ENCODE measurements at regions not wholly inside any gene's neighbourhood (a gene's known extent, or its start where the extent isn't known, plus 50 kb on each side); places are given as distances from the start of the nearest gene placed in this dataset.
A peak's percentile ranks its signal among the peaks of the same experiment; 100 is the strongest.

DNA sequence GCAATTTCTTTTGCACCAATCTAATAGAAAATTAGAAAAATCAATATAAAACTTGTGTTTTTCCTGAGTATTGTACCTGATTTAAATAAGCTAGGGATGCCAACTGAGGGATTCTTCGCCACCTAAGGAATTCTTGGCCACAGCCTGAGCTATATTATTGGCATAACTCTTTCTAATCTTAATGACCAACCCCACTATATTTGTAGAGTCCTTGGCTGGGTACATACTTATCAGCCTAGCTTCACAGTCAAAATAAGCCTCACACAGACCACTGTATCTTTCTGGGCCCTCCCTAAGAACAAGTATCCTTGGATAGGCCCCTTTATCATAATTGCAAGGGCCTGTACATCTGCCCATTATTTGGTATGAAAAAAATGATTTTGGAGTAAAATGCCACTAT is 247.1 kb downstream of the DUSP6 start:
- ATAC-seq (no peak), DNase-seq (no peak)
- TF ChIP-seq CTCF (IDR thresholded peaks at IDR 0.05): no peak
- no peak for TF ChIP-seq POLR2A (IDR thresholded peaks at IDR 0.05)
- Histone ChIP-seq H3K4me3 (no peak overlapping the region), H3K9me3 (no peaks in the 10 kb centered on the region), H3K27ac (no peak overlapping the region), H3K27me3 (no peaks in the 10 kb centered on the region), H3K36me3 (replicated peaks in 1 of 2; ENCODE audit: insufficient read depth in 1 of 2, low read depth in 2 of 2) (no peaks in the 10 kb centered on the region), H3K4me1 (peaks cover 7% of the 10 kb centered on the region)
- 93 to 100% methylated on average over 1 of the region's 1 CpG for WGBS, 2 donors
- intact Hi-C loops (cut with DNase I): no loop called here

- no peak overlapping the region for H3K4me3 ChIP-seq
- no peak for ATAC-seq
- no peaks in the 10 kb centered on the region for H3K36me3 ChIP-seq (replicated peaks in 1 of 2; ENCODE audit: insufficient read depth in 1 of 2, low read depth in 2 of 2)
- no peak overlapping the region for H3K27ac ChIP-seq
- no peaks in the 10 kb centered on the region for H3K9me3 ChIP-seq
- TF ChIP-seq POLR2A (IDR thresholded peaks at IDR 0.05): no peak
- no peak for TF ChIP-seq CTCF (IDR thresholded peaks at IDR 0.05)
- intact Hi-C loops (cut with DNase I): no loop called here
- 71 to 75% methylated on average over 5 of the region's 5 CpGs for WGBS, 2 donors
- peaks cover 7% of the 10 kb centered on the region for H3K4me1 ChIP-seq
- no peak for DNase-seq
- H3K27me3 ChIP-seq: no peaks in the 10 kb centered on the region
Observed at GRCh38 chr12:89103831-89104230, 248.5 kb downstream of the DUSP6 start.

DNA sequence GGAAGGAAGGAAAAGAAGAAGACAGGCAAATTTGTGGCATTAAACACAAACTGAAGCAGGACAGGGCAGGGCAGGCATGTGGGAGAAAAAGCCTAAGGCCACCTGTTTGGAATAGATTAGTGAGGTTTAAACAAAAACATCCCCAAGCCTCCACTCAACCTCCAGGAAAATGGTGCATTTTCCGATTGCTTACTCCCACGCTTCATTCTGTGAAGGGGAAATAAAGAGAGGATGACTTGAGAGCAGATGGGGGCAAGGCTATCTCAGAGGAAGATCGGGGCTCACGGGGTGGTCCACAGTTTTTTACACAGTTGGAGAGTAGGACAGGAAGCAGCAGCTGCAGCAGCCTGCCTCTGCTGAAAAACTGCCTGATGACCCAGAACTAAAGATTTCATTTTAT is 250.9 kb downstream of the DUSP6 start:
- 21 to 25% methylated on average over 4 of the region's 4 CpGs for WGBS, 2 donors
- ATAC-seq (no peak), DNase-seq (peak in 1 of 4 donors; percentile 24)
- H3K27ac ChIP-seq: no peak overlapping the region
- H3K36me3 ChIP-seq (replicated peaks in 1 of 2; ENCODE audit: insufficient read depth in 1 of 2, low read depth in 2 of 2): no peaks in the 10 kb centered on the region
- no peaks in the 10 kb centered on the region for H3K27me3 ChIP-seq
- H3K4me1 ChIP-seq: peaks cover 7% of the 10 kb centered on the region
- H3K4me3 ChIP-seq: no peak overlapping the region
- TF ChIP-seq POLR2A (IDR thresholded peaks at IDR 0.05) (no peak), CTCF (IDR thresholded peaks at IDR 0.05) (no peak)
- H3K9me3 ChIP-seq: no peaks in the 10 kb centered on the region
- intact Hi-C loops (cut with DNase I): no loop called here

GRCh38 chr12:89098441-89099112 is 253.7 kb downstream of the DUSP6 start:
- peaks cover 7% of the 10 kb centered on the region for H3K4me1 ChIP-seq
- ATAC-seq (no peak), DNase-seq (peak in 3 of 4 donors; percentile 6 to 48 (median 31))
- WGBS, 2 donors: 70 to 83% methylated on average over 13 of the region's 13 CpGs
- no peaks in the 10 kb centered on the region for H3K27me3 ChIP-seq
- H3K9me3 ChIP-seq: no peaks in the 10 kb centered on the region
- no peaks in the 10 kb centered on the region for H3K36me3 ChIP-seq (replicated peaks in 1 of 2; ENCODE audit: insufficient read depth in 1 of 2, low read depth in 2 of 2)
- intact Hi-C loops (cut with DNase I): no loop called here
- H3K4me3 ChIP-seq: no peak overlapping the region
- no peak for TF ChIP-seq POLR2A (IDR thresholded peaks at IDR 0.05)
- no peak for TF ChIP-seq CTCF (IDR thresholded peaks at IDR 0.05)
- no peak overlapping the region for H3K27ac ChIP-seq

- H3K27me3 ChIP-seq: no peaks in the 10 kb centered on the region
- intact Hi-C loops (cut with DNase I): no loop called here
- H3K4me1 ChIP-seq: peaks cover 3% of the 10 kb centered on the region
- no peak overlapping the region for H3K27ac ChIP-seq
- DNase-seq: no peak
- no peak overlapping the region for H3K4me3 ChIP-seq
- ATAC-seq: no peak
- H3K36me3 ChIP-seq (replicated peaks in 1 of 2; ENCODE audit: insufficient read depth in 1 of 2, low read depth in 2 of 2): no peaks in the 10 kb centered on the region
- TF ChIP-seq CTCF (IDR thresholded peaks at IDR 0.05) (no peak), POLR2A (IDR thresholded peaks at IDR 0.05) (no peak)
- 83 to 93% methylated on average over 2 of the region's 2 CpGs for WGBS, 2 donors
- no peaks in the 10 kb centered on the region for H3K9me3 ChIP-seq
Observed at GRCh38 chr12:89092297-89092696, 260.0 kb downstream of the DUSP6 start.
